Glutamatergic neuron (in vitro differentiated cells): ENCODE measurements at regions not wholly inside any gene's neighbourhood (a gene's known extent, or its start where the extent isn't known, plus 50 kb on each side); places are given as distances from the start of the nearest gene placed in this dataset.

Experiments
- DNase-seq: peaks from one replicate; pipeline ENCODE4 v3.0.0; 2022
- H3K27ac Mint-ChIP-seq: one replicate; pipeline ENCODE4 v1.8.0; 2020; ENCODE audit warnings: mild to moderate bottlenecking, mixed read lengths, inconsistent platforms; ENCODE audit not compliant: unreplicated experiment
- H3K27me3 Mint-ChIP-seq: one replicate; pipeline ENCODE4 v1.8.0; 2020; ENCODE audit warnings: mild to moderate bottlenecking, moderate library complexity, mixed read lengths, inconsistent platforms; ENCODE audit not compliant: unreplicated experiment
- H3K36me3 Mint-ChIP-seq: one replicate; pipeline ENCODE4 v1.8.0; 2020; ENCODE audit warnings: mild to moderate bottlenecking, mixed read lengths, inconsistent platforms; ENCODE audit not compliant: unreplicated experiment
- H3K4me1 Mint-ChIP-seq: one replicate; pipeline ENCODE4 v1.8.0; 2020; ENCODE audit warnings: mild to moderate bottlenecking, low read depth, mixed read lengths, inconsistent platforms; ENCODE audit not compliant: unreplicated experiment
- H3K4me3 Mint-ChIP-seq: one replicate; pipeline ENCODE4 v1.8.0; 2020; ENCODE audit warnings: mild to moderate bottlenecking, mixed read lengths, inconsistent platforms; ENCODE audit not compliant: unreplicated experiment
- H3K9me3 Mint-ChIP-seq: one replicate; pipeline ENCODE4 v1.8.0; 2020; ENCODE audit warnings: mild to moderate bottlenecking, moderate library complexity, mixed read lengths, inconsistent platforms; ENCODE audit not compliant: unreplicated experiment
- CTCF ChIP-seq: fragments of 200-600 bp; sonication (generic); IDR thresholded peaks from one replicate; pipeline ENCODE4 v1.5.0; 2021; ENCODE audit not compliant: partially characterized antibody, unreplicated experiment

DNA sequence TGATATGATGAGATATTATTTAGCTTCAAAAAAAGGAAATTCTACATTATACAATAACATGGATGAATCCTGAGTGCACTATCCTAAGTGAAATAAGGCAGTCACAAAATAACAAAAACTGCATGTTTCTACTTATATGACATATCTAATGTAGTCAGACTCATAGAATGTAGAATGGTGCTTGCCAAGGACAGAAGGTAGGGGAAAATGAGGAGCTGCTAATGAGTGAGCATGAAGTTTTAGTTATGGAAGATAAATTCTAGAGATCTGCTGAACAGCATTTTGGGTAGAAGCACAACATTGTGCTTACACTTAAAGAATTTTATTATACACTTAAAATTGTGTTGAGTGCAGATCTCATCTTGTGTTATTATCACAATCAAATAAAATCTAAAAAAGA is 812.4 kb downstream of the KCTD16 start:
- no peaks in the 10 kb centered on the region for H3K27me3 Mint-ChIP-seq

GRCh38 chr5:144979516-144980264 is 809.0 kb downstream of the KCTD16 start:
- H3K4me1 Mint-ChIP-seq = no peaks in the 10 kb centered on the region
- no peaks in the 10 kb centered on the region for H3K27me3 Mint-ChIP-seq
- H3K27ac Mint-ChIP-seq = no peak overlapping the region
- no peak overlapping the region for H3K4me3 Mint-ChIP-seq
- no peak for DNase-seq
- no peak for TF ChIP-seq CTCF
- H3K36me3 Mint-ChIP-seq = no peaks in the 10 kb centered on the region
- no peaks in the 10 kb centered on the region for H3K9me3 Mint-ChIP-seq

More for the DNA sequence above, 812.4 kb downstream of the KCTD16 start:
- H3K36me3 Mint-ChIP-seq = no peaks in the 10 kb centered on the region
- no peak overlapping the region for H3K4me3 Mint-ChIP-seq
- DNase-seq = no peak
- TF ChIP-seq CTCF = no peak
- no peaks in the 10 kb centered on the region for H3K4me1 Mint-ChIP-seq
- no peak overlapping the region for H3K27ac Mint-ChIP-seq
- no peaks in the 10 kb centered on the region for H3K9me3 Mint-ChIP-seq

DNA sequence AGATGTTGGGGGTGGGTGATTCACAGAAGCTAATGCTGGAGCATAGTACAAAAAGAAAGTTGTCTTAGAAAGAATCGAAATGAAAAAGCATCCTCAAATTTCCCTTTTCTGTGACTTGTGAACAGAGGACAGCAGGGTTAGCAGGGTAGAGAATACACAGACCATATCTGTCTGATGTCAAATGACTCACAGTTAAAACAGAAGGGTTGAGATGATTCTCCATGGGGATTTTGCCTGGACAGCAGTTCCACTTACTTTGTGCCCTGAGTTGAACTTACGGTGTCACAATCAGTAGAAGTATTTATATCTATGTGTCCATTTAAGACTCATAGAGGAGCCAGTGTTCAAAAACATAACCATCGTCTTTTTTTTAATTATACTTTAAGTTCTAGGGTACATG is 801.6 kb downstream of the KCTD16 start:
- no peak for DNase-seq
- Mint-ChIP-seq H3K4me3 (no peak overlapping the region), H3K27me3 (no peaks in the 10 kb centered on the region), H3K27ac (no peak overlapping the region), H3K9me3 (no peaks in the 10 kb centered on the region), H3K36me3 (no peaks in the 10 kb centered on the region), H3K4me1 (no peaks in the 10 kb centered on the region)
- TF ChIP-seq CTCF = no peak

DNA sequence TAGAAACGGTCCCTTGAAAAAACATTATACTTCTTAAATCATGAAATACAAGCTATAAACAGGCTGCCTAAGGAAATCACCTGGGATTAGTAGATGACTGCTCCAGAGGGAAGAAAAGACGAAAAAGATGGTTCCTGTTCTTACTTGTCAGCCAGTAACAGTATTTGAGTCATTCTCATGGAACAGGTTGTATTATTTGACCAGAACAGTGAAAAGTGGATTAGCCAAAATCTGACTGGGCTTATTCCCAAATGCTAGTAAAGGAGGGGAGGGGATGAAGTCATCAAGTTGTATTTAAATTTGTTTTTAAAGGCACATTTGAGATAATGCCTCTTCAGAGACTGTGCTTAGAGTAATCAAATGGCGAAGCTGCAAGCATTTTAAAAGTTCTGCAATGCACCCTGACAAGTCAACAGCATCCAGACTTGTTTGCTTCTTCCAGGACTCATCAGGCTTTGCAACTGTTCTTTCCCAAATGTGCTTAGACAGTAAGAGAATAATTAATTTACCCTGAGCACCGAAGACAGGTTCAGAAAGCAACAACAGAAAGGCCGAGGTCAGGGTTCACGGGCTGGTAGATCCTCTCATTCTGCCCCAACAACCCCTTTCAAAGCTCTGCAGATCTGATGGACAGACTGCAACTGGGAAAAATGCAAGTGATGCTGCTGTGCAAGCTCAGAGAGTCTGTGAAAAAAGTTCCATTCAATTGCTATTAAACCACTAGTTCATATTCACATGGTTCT is 800.6 kb downstream of the KCTD16 start:
- no peak overlapping the region for H3K4me3 Mint-ChIP-seq
- H3K27ac Mint-ChIP-seq = no peak overlapping the region
- H3K9me3 Mint-ChIP-seq = no peaks in the 10 kb centered on the region
- H3K36me3 Mint-ChIP-seq = no peaks in the 10 kb centered on the region
- no peaks in the 10 kb centered on the region for H3K4me1 Mint-ChIP-seq
- DNase-seq = no peak
- H3K27me3 Mint-ChIP-seq = no peaks in the 10 kb centered on the region
- TF ChIP-seq CTCF = no peak

GRCh38 chr5:144960296-144960695 is 789.6 kb downstream of the KCTD16 start:
- Mint-ChIP-seq H3K27ac (no peak overlapping the region), H3K4me3 (no peak overlapping the region), H3K9me3 (no peaks in the 10 kb centered on the region), H3K4me1 (no peaks in the 10 kb centered on the region), H3K36me3 (no peaks in the 10 kb centered on the region), H3K27me3 (no peaks in the 10 kb centered on the region)
- no peak for TF ChIP-seq CTCF
- DNase-seq = no peak
